Stimulated activated CD4-positive, alpha-beta T cell treated with anti-CD3 and anti-CD28 coated beads, Interleukin-15, amount 100 ng/mL, for 48 hours (primary cell): ENCODE measurements at regions not wholly inside any gene's neighbourhood (a gene's known extent, or its start where the extent isn't known, plus 50 kb on each side); places are given as distances from the start of the nearest gene placed in this dataset.

Source experiments
- DNase-seq, 2 donors: peaks; one replicate each; pipeline ENCODE4 v3.0.0-alpha.2; 2020; ENCODE audit warnings: low read depth in 2 of 2

GRCh38 chr1:238302646-238303045, 411.9 kb upstream of the ZP4 start:
- DNase-seq = no peak

- no peak for DNase-seq
Measured at GRCh38 chr1:238296371-238296770, 405.6 kb upstream of the ZP4 start.

GRCh38 chr1:238293075-238293474, 402.4 kb upstream of the ZP4 start:
- DNase-seq = no peak

GRCh38 chr1:238281418-238281817, 390.7 kb upstream of the ZP4 start:
- DNase-seq = no peak

- DNase-seq = no peak
Measured at GRCh38 chr1:238279694-238280380, 389.1 kb upstream of the ZP4 start.

- no peak for DNase-seq
Measured at GRCh38 chr1:238272145-238272544, 381.4 kb upstream of the ZP4 start.

GRCh38 chr1:238265866-238266265, 375.1 kb upstream of the ZP4 start:
- no peak for DNase-seq

- DNase-seq = no peak
Measured at GRCh38 chr1:238264951-238265350, 374.2 kb upstream of the ZP4 start.

- no peak for DNase-seq
Measured at GRCh38 chr1:238258510-238258909, 367.8 kb upstream of the ZP4 start.

- DNase-seq = no peak
Measured at GRCh38 chr1:238257018-238257621, 366.4 kb upstream of the ZP4 start.

- DNase-seq = no peak
Measured at GRCh38 chr1:238254935-238255334, 364.2 kb upstream of the ZP4 start.

- DNase-seq = peak in 1 of 2 donors; percentile 6
Measured at GRCh38 chr1:238252033-238252802, 361.5 kb upstream of the ZP4 start.

GRCh38 chr1:238248356-238248755, 357.6 kb upstream of the ZP4 start:
- DNase-seq = no peak

- no peak for DNase-seq
Measured at GRCh38 chr1:238242181-238242580, 351.5 kb upstream of the ZP4 start.

GRCh38 chr1:238241607-238242006, 350.9 kb upstream of the ZP4 start:
- DNase-seq = no peak

- no peak for DNase-seq
Measured at GRCh38 chr1:238239343-238239742, 348.6 kb upstream of the ZP4 start.

- no peak for DNase-seq
Measured at GRCh38 chr1:238233966-238234365, 343.2 kb upstream of the ZP4 start.

- DNase-seq = no peak
Measured at GRCh38 chr1:238232084-238232710, 341.5 kb upstream of the ZP4 start.

- DNase-seq = no peak
Measured at GRCh38 chr1:238226810-238227209, 336.1 kb upstream of the ZP4 start.

GRCh38 chr1:238223076-238223640, 332.4 kb upstream of the ZP4 start:
- no peak for DNase-seq

GRCh38 chr1:238221738-238222137, 331.0 kb upstream of the ZP4 start:
- DNase-seq = no peak

- DNase-seq = no peak
Measured at GRCh38 chr1:238214449-238214848, 323.7 kb upstream of the ZP4 start.
